Frontal cortex (tissue), 3 donors: ENCODE measurements at regions not wholly inside any gene's neighbourhood (a gene's known extent, or its start where the extent isn't known, plus 50 kb on each side); places are given as distances from the start of the nearest gene placed in this dataset.

ENCODE experiments used
- DNase-seq, 2 donors: peaks; one replicate each; pipeline ENCODE4 v3.0.0; 2012; ENCODE audit warnings: low spot score in 2 of 2
- FAIRE-seq: peaks from 2 replicates; lab custom pipeline; 2012; peaks lifted over from hg19 to GRCh38; lab: Jason Lieb, UNC
- donor health status: control.
- donor health status: control.
- donor health status: control.

GRCh38 chr12:83808591-83808990, 1104.0 kb downstream of the SLC6A15 start:
- FAIRE-seq = no peak
- no peak for DNase-seq

- FAIRE-seq (no peak), DNase-seq (no peak)
Measured at GRCh38 chr12:83807871-83808270, 1104.7 kb downstream of the SLC6A15 start.

GRCh38 chr12:83805873-83806272, 1106.7 kb downstream of the SLC6A15 start:
- no peak for FAIRE-seq
- no peak for DNase-seq

- DNase-seq (no peak), FAIRE-seq (no peak)
Measured at GRCh38 chr12:83805156-83805772, 1107.3 kb downstream of the SLC6A15 start.

GRCh38 chr12:83801972-83802371, 1110.6 kb downstream of the SLC6A15 start:
- no peak for FAIRE-seq

GRCh38 chr12:83800022-83800421, 1112.6 kb downstream of the SLC6A15 start:
- FAIRE-seq = no peak

More at GRCh38 chr12:83801972-83802371, 1110.6 kb downstream of the SLC6A15 start:
- DNase-seq = no peak

GRCh38 chr12:83796531-83796930, 1109.8 kb downstream of the TMTC2 start:
- no peak for FAIRE-seq
- DNase-seq = no peak

More at GRCh38 chr12:83800022-83800421, 1112.6 kb downstream of the SLC6A15 start:
- no peak for DNase-seq

GRCh38 chr12:83793616-83794015, 1106.9 kb downstream of the TMTC2 start:
- FAIRE-seq (no peak), DNase-seq (no peak)

- no peak for DNase-seq
- FAIRE-seq = no peak
Measured at GRCh38 chr12:83784298-83784890, 1097.7 kb downstream of the TMTC2 start.

- FAIRE-seq (no peak), DNase-seq (no peak)
Measured at GRCh38 chr12:83779526-83779925, 1092.8 kb downstream of the TMTC2 start.

GRCh38 chr12:83769151-83769550, 1082.4 kb downstream of the TMTC2 start:
- DNase-seq (no peak), FAIRE-seq (no peak)

GRCh38 chr12:83767723-83768122, 1081.0 kb downstream of the TMTC2 start:
- no peak for DNase-seq
- FAIRE-seq = no peak

- FAIRE-seq (no peak), DNase-seq (no peak)
Measured at GRCh38 chr12:83763425-83763824, 1076.7 kb downstream of the TMTC2 start.

GRCh38 chr12:83759906-83760305, 1073.2 kb downstream of the TMTC2 start:
- FAIRE-seq (no peak), DNase-seq (no peak)

- FAIRE-seq = no peak
Measured at GRCh38 chr12:83758888-83759631, 1072.4 kb downstream of the TMTC2 start.

GRCh38 chr12:83753904-83754303, 1067.2 kb downstream of the TMTC2 start:
- no peak for DNase-seq
- no peak for FAIRE-seq

More at GRCh38 chr12:83758888-83759631, 1072.4 kb downstream of the TMTC2 start:
- DNase-seq = no peak

- no peak for FAIRE-seq
- DNase-seq = no peak
Measured at GRCh38 chr12:83753205-83753604, 1066.5 kb downstream of the TMTC2 start.

- DNase-seq = no peak
- no peak for FAIRE-seq
Measured at GRCh38 chr12:83739607-83740006, 1052.9 kb downstream of the TMTC2 start.

- DNase-seq = no peak
- no peak for FAIRE-seq
Measured at GRCh38 chr12:83710851-83711250, 1024.1 kb downstream of the TMTC2 start.

- FAIRE-seq = no peak
- DNase-seq = no peak
Measured at GRCh38 chr12:83709899-83710298, 1023.2 kb downstream of the TMTC2 start.

- FAIRE-seq = no peak
Measured at GRCh38 chr12:83700838-83701237, 1014.1 kb downstream of the TMTC2 start.

More at GRCh38 chr12:83700838-83701237, 1014.1 kb downstream of the TMTC2 start:
- DNase-seq = no peak
